AG09309 (cell line): ENCODE measurements at regions not wholly inside any gene's neighbourhood (a gene's known extent, or its start where the extent isn't known, plus 50 kb on each side); places are given as distances from the start of the nearest gene placed in this dataset.

ENCODE experiments used
- DNase-seq: peaks from one replicate; pipeline ENCODE4 v3.0.0-alpha.2; 2010; ENCODE audit warnings: low read depth
- H3K4me3 ChIP-seq: 2 replicates; pipeline ENCODE4 v1.5.1; 2011; ENCODE audit warnings: mild to moderate bottlenecking, low read depth, low read length, moderate library complexity; ENCODE audit not compliant: control insufficient read depth
- CTCF ChIP-seq: IDR thresholded peaks from 2 replicates; pipeline ENCODE4 v1.5.1; 2011; ENCODE audit warnings: mild to moderate bottlenecking, low read depth, low read length, inconsistent platforms; ENCODE audit not compliant: insufficient read depth, control insufficient read depth; ENCODE audit errors: missing control alignments

DNA sequence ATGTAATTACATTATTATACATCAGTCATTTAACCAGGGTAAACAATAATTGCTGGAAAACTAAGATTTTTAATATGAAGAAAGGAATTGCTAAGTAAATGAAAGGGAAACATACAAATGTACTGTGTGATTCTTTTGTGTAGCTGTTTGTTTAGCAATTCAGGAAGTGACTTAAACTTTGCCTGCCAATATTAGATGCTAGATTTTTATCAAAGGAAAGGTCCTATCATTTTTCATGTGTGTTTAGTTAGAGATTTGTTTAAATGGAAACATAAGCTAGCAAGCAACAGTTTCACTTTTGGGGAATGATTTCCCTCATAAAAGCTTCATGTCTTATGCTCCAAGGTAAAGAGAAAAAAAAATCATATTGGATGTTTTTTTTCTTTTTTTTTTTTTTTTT, 95.1 kb upstream of the LIMCH1 start:
- no peak overlapping the region for H3K4me3 ChIP-seq
- no peak for DNase-seq
- no peak for TF ChIP-seq CTCF

GRCh38 chr4:41443340-41444079, 94.4 kb upstream of the LIMCH1 start:
- no peak overlapping the region for H3K4me3 ChIP-seq
- no peak for TF ChIP-seq CTCF
- DNase-seq, result no peak

- no peak for DNase-seq
- no peak for TF ChIP-seq CTCF
- no peak overlapping the region for H3K4me3 ChIP-seq
These were observed 91.6 kb upstream of the LIMCH1 start for GRCh38 chr4:41446391-41446790.

GRCh38 chr4:41446981-41447725, 90.8 kb upstream of the LIMCH1 start:
- DNase-seq, result no peak

GRCh38 chr4:41448934-41449333, 89.0 kb upstream of the LIMCH1 start:
- H3K4me3 ChIP-seq, result no peak overlapping the region
- no peak for DNase-seq
- no peak for TF ChIP-seq CTCF

More at GRCh38 chr4:41446981-41447725, 90.8 kb upstream of the LIMCH1 start:
- H3K4me3 ChIP-seq, result no peak overlapping the region
- TF ChIP-seq CTCF, result no peak

GRCh38 chr4:41451961-41452360, 86.0 kb upstream of the LIMCH1 start:
- DNase-seq, result no peak
- TF ChIP-seq CTCF, result no peak
- no peak overlapping the region for H3K4me3 ChIP-seq
